Suppressor macrophage (primary cell): ENCODE measurements at regions not wholly inside any gene's neighbourhood (a gene's known extent, or its start where the extent isn't known, plus 50 kb on each side); places are given as distances from the start of the nearest gene placed in this dataset.
"Not testable (repeated sequence)": the region's sequence is repeated elsewhere in the genome, so short reads cannot be mapped to it uniquely, and the experiment has no call there.

Source experiments
- DNase-seq, 4 experiments: peaks; one replicate each; pipeline ENCODE4 v3.0.0-alpha.2; 2020 to 2022

- DNase-seq: peak; percentile 44 to 72 (median 64)
Measured at GRCh38 chr1:67588178-67588855, 96.7 kb upstream of the GADD45A start.

- no peak for DNase-seq
Measured at GRCh38 chr1:67589519-67590233, 95.3 kb upstream of the GADD45A start.

- DNase-seq: peak; percentile 59 to 81 (median 76)
Measured at GRCh38 chr1:67590329-67590728, 94.7 kb upstream of the GADD45A start.

- DNase-seq: no peak
Measured at GRCh38 chr1:67594764-67595163, 90.2 kb upstream of the GADD45A start.

GRCh38 chr1:67596674-67597073, 88.3 kb upstream of the GADD45A start:
- no peak for DNase-seq

- DNase-seq: no peak
Measured at GRCh38 chr1:67597336-67597735, 87.7 kb upstream of the GADD45A start.

GRCh38 chr1:67599085-67599484, 85.9 kb upstream of the GADD45A start:
- no peak for DNase-seq

GRCh38 chr1:67601539-67601938, 83.5 kb upstream of the GADD45A start:
- no peak for DNase-seq

GRCh38 chr1:67601955-67602354, 83.0 kb upstream of the GADD45A start:
- peak in 2 of 4 experiments; percentile 38 to 52 for DNase-seq

- DNase-seq: no peak
Measured at GRCh38 chr1:67604778-67605177, 80.2 kb upstream of the GADD45A start.

GRCh38 chr1:67605209-67605780, 79.7 kb upstream of the GADD45A start:
- DNase-seq: no peak

- no peak for DNase-seq
Measured at GRCh38 chr1:67607286-67607685, 77.7 kb upstream of the GADD45A start.

- DNase-seq: no peak
Measured at GRCh38 chr1:67607699-67608098, 77.3 kb upstream of the GADD45A start.

- DNase-seq: no peak
Measured at GRCh38 chr1:67608661-67609576, 76.1 kb upstream of the GADD45A start.

GRCh38 chr1:67609577-67610341, 75.2 kb upstream of the GADD45A start:
- no peak for DNase-seq

- no peak for DNase-seq
Measured at GRCh38 chr1:67610450-67610849, 74.6 kb upstream of the GADD45A start.

- DNase-seq: no peak
Measured at GRCh38 chr1:67611846-67612245, 73.2 kb upstream of the GADD45A start.

GRCh38 chr1:67612788-67613241, 72.2 kb upstream of the GADD45A start:
- peak in 1 of 4 experiments; percentile 9 for DNase-seq

GRCh38 chr1:67613479-67613878, 71.5 kb upstream of the GADD45A start:
- DNase-seq: not testable (repeated sequence)

- no peak for DNase-seq
Measured at GRCh38 chr1:67614511-67614934, 70.5 kb upstream of the GADD45A start.

GRCh38 chr1:67615886-67616285, 69.1 kb upstream of the GADD45A start:
- DNase-seq: no peak
